Activated naive CD8-positive, alpha-beta T cell (primary cell): ENCODE measurements at regions not wholly inside any gene's neighbourhood (a gene's known extent, or its start where the extent isn't known, plus 50 kb on each side); places are given as distances from the start of the nearest gene placed in this dataset.
"Not testable (repeated sequence)": the region's sequence is repeated elsewhere in the genome, so short reads cannot be mapped to it uniquely, and the experiment has no call there.

Experiments used
- H3K27ac Mint-ChIP-seq: one replicate; pipeline ENCODE4 v1.8.0; 2021; ENCODE audit warnings: mixed read lengths
- H3K27me3 Mint-ChIP-seq: one replicate; pipeline ENCODE4 v1.8.0; 2021; ENCODE audit warnings: mixed read lengths
- H3K36me3 Mint-ChIP-seq: one replicate; pipeline ENCODE4 v1.8.0; 2021; ENCODE audit warnings: mixed read lengths
- H3K4me1 Mint-ChIP-seq: one replicate; pipeline ENCODE4 v1.8.0; 2021; ENCODE audit warnings: low read depth, mixed read lengths
- H3K4me3 Mint-ChIP-seq: one replicate; pipeline ENCODE4 v1.8.0; 2021; ENCODE audit warnings: mild to moderate bottlenecking, mixed read lengths
- H3K9me3 Mint-ChIP-seq: one replicate; pipeline ENCODE4 v1.8.0; 2021; ENCODE audit warnings: low read depth, mixed read lengths

DNA sequence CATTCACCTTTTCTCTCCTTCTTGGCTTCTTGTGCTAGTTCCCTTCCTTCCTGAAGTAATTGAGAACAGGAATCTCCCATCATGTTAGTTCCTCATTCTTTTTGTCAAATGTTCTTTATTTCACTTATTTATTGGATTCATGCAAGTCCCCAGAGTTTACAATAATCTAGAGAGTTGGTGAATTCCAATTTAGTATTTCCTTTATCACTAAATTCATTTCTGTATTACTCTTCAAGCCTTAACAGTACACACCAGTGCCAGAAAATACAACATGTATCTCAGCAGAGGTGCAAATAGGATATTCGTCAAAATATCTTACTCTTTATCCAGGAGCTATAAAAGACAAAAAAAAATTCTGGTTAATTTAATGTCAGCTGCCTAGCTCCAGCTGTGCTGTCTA lies 121.9 kb upstream of the SETBP1 start:
- Mint-ChIP-seq H3K9me3 (no peaks in the 10 kb centered on the region), H3K27ac (no peak overlapping the region), H3K4me3 (no peak overlapping the region), H3K4me1 (no peaks in the 10 kb centered on the region), H3K36me3 (no peaks in the 10 kb centered on the region), H3K27me3 (no peaks in the 10 kb centered on the region)

DNA sequence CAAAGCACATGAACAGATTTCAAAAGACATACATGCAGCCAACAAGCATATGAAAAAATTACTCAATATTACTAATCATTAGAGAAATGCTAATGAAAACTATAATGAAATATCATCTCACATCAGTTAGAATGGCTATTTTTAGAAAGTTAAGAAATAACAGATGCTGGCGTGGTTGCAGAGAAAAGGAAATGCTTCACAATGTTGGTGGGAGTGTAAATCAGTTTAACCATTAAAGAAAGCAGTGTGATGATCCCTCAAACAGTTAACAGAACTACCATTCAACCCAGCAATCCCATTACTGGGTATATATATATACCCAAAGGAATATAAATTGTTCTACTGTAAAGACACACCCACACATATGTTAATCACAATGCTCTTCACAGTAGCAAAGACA lies 117.7 kb upstream of the SETBP1 start:
- Mint-ChIP-seq H3K36me3 (no peaks in the 10 kb centered on the region), H3K4me1 (no peaks in the 10 kb centered on the region), H3K27me3 (no peaks in the 10 kb centered on the region), H3K4me3 (no peak overlapping the region), H3K27ac (no peak overlapping the region), H3K9me3 (no peaks in the 10 kb centered on the region)

DNA sequence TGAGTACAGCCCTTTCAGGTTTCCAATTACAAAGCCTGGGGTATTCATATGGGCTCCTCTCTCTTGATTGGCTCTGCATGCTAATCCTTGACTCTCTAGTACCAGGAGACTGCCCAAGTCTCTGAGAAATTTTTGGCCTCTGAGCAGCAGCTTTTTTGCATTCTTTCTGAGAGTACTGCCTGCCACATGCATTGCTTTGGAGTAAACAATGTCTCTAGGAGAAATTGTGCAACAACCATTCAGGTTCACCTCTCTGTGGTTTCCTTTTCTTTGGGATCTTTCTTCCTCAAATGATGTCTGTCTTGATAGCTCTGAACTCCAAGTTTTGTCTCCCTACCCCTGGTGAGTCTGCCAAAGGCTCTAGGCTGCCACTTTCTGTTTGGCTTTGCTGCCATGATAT lies 115.8 kb upstream of the SETBP1 start:
- Mint-ChIP-seq H3K36me3 (no peaks in the 10 kb centered on the region), H3K4me3 (no peak overlapping the region), H3K27ac (no peak overlapping the region), H3K27me3 (no peaks in the 10 kb centered on the region), H3K4me1 (no peaks in the 10 kb centered on the region), H3K9me3 (no peaks in the 10 kb centered on the region)

DNA sequence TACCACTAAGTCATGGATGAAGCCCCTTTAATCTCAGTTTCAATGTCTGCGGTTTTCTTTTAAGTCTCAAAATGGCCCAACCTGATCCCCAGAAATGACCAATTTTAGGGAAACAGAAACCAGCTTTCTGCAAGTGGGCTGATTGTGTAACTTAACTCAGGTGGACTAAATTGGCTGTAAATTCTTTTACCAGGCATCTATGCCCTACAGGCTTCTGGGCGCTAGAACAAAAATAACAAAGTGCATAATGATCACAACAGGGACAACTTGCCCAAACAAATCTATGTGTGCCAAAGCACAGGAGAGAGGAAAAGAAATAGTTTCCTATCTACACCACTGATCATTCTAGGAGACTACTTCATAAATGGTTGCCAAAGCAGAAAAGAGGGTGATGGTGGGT lies 112.3 kb upstream of the SETBP1 start:
- no peaks in the 10 kb centered on the region for H3K27me3 Mint-ChIP-seq
- H3K9me3 Mint-ChIP-seq: no peaks in the 10 kb centered on the region
- no peaks in the 10 kb centered on the region for H3K36me3 Mint-ChIP-seq
- H3K4me3 Mint-ChIP-seq: no peak overlapping the region
- no peaks in the 10 kb centered on the region for H3K4me1 Mint-ChIP-seq
- H3K27ac Mint-ChIP-seq: no peak overlapping the region

DNA sequence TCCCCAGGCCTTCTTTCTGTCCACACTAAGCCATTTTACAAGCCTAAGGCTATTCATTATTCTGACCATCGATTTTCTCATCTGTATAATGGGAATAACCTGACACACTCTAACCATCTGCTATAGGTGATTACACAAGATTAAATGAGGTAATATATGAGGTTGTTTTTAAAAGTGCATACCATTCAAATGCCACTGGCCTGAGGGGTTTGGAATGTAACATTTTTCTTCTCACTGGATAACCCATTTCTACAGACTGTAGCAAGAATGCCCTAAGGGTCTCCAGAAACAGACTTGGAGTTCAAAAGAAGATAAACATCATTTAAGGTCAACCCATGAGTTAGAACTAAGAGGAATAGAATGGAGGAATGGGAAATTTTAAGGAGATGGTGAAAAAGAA lies 111.7 kb upstream of the SETBP1 start:
- H3K27ac Mint-ChIP-seq: no peak overlapping the region
- no peaks in the 10 kb centered on the region for H3K27me3 Mint-ChIP-seq
- H3K4me3 Mint-ChIP-seq: no peak overlapping the region
- H3K36me3 Mint-ChIP-seq: no peaks in the 10 kb centered on the region
- no peaks in the 10 kb centered on the region for H3K9me3 Mint-ChIP-seq
- no peaks in the 10 kb centered on the region for H3K4me1 Mint-ChIP-seq

DNA sequence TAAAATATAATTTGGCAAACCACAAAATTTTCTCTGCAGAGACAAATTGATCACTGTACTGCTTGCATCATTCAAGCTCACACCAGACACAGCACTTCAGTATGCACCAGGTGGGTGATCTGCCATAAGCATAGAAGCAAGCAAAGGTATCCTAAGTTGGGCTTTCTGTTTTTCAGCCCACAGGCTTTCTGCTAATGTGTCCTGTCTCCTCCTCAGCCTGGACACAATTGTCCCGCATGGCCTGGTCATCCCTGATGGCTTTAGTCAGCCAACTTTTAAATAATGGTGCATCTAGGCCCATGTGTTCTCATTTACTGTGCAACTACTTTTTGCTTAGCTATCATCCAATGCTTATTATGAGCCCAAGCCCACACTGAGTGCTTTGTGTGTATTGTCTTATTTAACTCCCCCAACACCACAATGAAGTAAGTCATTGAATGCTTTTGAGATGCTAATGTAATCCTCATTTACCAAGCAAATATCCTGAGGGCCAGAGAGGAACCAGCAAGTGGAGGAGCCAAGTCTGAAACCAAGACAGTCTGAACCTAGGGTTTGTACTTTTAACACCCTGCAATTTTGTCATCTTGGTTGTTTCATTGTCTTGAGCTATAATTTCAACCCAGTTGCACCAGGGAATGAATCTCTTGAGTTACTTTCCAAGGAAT lies 111.2 kb upstream of the SETBP1 start:
- Mint-ChIP-seq H3K4me3 (no peak overlapping the region), H3K9me3 (no peaks in the 10 kb centered on the region), H3K27ac (no peak overlapping the region), H3K36me3 (no peaks in the 10 kb centered on the region), H3K4me1 (no peaks in the 10 kb centered on the region), H3K27me3 (no peaks in the 10 kb centered on the region)

DNA sequence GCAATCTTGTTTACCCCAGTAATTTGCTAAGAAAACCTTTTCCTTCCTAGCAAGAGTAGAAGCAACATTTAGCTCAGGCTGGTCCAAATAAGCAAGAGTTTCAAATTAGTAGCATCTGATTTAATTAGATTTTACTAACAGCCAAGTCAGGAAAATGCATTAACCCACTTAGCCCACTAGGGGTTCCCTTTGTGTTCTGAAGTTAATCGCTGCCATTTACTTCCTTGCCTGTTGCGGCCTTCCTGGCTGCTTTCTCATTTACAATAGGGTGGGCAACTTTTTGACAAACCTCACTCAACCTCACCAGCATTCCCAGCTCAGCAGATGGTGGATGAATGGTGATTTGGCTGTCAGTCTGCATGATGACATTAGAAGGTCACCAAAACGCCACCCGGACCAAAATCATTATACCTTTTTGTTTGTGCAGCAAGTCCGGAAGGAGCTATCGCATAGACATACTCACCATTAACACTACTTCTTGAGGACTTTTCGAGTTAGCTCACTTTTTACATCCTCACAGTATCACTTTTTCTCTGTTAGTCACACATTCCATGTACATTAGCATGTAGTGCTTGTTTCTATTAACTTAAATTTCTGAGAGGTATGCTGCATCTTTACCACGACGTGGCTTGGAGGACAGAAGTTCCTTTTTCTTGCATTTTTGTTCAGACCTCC lies 101.5 kb upstream of the SETBP1 start:
- Mint-ChIP-seq H3K4me1 (peaks cover 4% of the 10 kb centered on the region), H3K9me3 (no peaks in the 10 kb centered on the region), H3K27ac (no peak overlapping the region), H3K4me3 (no peak overlapping the region), H3K36me3 (no peaks in the 10 kb centered on the region), H3K27me3 (no peaks in the 10 kb centered on the region)

DNA sequence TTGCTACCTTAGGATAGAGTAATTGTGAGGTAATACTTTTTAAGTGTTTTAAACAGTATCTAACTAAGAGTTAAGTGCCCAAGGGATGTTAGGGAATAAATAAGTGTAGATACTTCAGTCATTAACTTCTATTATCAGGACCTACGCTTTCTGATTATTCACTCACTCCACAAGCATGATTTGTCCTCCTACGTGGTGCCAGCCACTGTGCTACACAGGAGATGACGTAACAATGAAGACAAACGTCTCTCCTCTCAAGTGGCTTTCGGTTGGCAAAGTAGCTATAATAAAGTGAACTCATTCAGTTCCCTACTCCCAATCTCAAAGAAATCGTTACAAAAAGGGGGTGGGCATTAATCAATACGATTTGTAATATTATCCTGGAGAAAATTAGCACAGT lies 100.9 kb upstream of the SETBP1 start:
- no peaks in the 10 kb centered on the region for H3K36me3 Mint-ChIP-seq
- no peak overlapping the region for H3K4me3 Mint-ChIP-seq
- peaks cover 4% of the 10 kb centered on the region for H3K4me1 Mint-ChIP-seq
- no peak overlapping the region for H3K27ac Mint-ChIP-seq
- H3K27me3 Mint-ChIP-seq: no peaks in the 10 kb centered on the region
- no peaks in the 10 kb centered on the region for H3K9me3 Mint-ChIP-seq

DNA sequence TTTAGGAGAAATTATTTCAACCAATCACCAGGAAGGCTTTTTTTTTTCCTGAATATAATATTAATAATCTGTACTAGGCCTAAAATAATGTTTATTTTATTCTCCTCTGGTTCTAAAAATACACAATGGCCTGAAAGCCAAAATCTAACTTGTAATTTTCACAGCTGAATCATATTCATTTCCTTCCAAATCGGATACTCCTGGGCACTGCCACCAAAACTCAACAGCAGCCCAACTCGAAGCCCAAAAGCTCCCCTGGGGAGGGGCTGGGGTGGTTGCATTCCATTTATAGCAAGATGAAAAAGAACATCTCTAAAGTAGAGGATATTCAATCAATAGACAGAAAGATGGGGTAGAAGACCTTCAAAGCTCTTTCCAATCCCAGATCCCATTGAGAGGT lies 100.5 kb upstream of the SETBP1 start:
- Mint-ChIP-seq H3K9me3 (no peaks in the 10 kb centered on the region), H3K36me3 (no peaks in the 10 kb centered on the region), H3K27me3 (no peaks in the 10 kb centered on the region), H3K4me1 (peaks cover 4% of the 10 kb centered on the region), H3K4me3 (no peak overlapping the region), H3K27ac (no peak overlapping the region)

DNA sequence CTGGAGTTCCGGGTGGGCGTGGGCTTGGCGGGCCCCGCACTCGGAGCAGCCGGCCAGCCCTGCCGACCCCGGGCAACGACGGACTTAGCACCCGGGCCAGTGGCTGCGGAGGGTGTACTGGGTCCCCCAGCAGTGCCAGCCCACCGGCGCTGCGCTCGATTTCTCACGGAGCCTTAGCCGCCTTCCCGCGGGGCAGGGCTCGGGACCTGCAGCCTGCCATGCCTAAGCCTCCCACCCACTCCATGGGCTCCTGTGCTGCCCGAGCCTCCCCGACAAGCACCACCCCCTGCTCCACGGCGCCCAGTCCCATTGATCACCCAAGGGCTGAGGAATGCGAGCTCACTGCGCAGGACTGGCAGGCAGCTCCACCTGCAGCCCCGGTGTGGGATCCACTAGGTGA lies 99.9 kb upstream of the SETBP1 start:
- not testable (repeated sequence) for H3K27ac Mint-ChIP-seq, H3K4me1 Mint-ChIP-seq, H3K4me3 Mint-ChIP-seq, H3K9me3 Mint-ChIP-seq, H3K36me3 Mint-ChIP-seq, H3K27me3 Mint-ChIP-seq

DNA sequence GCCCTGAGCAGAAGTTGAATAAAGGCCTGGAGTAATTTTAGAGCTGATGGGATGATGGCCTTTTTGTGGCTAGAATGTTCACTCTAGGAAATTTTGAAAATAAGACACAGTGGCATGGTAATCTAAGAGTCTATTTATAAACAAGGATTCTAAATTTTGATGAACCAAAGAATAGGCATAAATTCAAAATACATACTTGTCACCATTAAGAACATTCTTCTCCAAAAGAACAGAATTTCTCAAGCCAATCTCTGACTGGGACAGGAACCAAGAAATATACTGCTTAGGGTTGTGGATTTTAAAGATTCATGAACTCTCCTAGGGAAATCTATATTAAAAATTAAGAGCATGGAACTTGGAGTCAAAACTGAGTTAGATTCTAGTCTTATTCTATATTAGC lies 98.2 kb upstream of the SETBP1 start:
- no peaks in the 10 kb centered on the region for H3K27me3 Mint-ChIP-seq
- H3K36me3 Mint-ChIP-seq: no peaks in the 10 kb centered on the region
- H3K27ac Mint-ChIP-seq: no peak overlapping the region
- no peak overlapping the region for H3K4me3 Mint-ChIP-seq
- no peaks in the 10 kb centered on the region for H3K9me3 Mint-ChIP-seq
- H3K4me1 Mint-ChIP-seq: peaks cover 4% of the 10 kb centered on the region

DNA sequence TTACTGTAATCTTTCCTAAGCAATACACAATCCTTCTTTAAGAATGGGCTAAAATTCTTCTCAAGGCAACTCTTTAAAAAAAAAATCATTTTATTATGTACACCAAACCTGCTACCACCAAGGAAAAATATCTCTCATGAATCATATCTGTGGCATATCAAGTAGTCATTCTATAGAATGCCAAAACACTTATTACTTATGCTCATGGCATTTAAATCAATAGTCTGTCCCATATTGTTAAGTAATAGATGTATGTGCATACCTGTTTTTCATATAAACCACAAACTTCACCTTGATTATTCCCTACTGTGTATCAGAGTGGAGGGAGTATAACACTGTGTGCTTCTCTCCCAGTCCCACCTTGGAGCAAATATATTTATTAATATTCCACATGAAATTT lies 95.8 kb upstream of the SETBP1 start:
- Mint-ChIP-seq H3K9me3 (no peaks in the 10 kb centered on the region), H3K27me3 (no peaks in the 10 kb centered on the region), H3K27ac (no peak overlapping the region), H3K4me3 (no peak overlapping the region), H3K4me1 (peaks cover 4% of the 10 kb centered on the region), H3K36me3 (no peaks in the 10 kb centered on the region)

DNA sequence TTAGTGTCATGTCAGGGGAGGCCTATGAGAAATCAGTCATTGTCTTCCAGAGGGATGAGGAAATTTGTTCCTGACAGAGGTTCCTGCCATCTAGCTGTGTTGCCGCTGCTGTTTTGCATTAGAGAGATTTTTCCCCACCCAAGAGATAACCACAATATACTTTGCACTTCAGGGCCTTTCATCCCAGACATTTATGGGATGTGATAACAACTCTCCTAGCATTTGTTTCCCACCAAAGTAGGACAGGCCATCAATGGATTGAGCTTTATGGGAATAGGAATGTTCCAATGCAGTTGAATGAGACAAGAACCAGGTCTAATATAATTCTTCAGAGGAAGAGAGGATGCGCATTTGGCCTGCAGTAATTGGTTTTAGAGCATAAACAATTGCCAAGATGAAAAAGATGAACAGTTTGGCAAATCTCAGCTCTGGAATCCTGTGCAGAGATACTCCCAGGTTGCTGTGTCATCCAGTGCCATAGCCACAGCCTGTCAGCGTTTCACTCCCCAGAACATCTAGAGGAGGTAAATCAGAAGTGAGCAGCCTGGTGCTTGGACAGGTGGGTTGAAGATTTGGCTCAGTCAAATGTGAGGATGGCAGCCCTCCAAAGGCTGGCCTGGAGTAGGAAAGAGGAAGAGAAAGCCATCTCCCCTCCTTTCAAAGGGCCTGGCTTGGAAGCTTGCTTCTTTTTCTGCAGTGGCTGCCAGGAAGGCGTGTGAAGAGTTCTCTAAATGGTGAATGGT lies 93.7 kb upstream of the SETBP1 start:
- no peaks in the 10 kb centered on the region for H3K4me1 Mint-ChIP-seq

DNA sequence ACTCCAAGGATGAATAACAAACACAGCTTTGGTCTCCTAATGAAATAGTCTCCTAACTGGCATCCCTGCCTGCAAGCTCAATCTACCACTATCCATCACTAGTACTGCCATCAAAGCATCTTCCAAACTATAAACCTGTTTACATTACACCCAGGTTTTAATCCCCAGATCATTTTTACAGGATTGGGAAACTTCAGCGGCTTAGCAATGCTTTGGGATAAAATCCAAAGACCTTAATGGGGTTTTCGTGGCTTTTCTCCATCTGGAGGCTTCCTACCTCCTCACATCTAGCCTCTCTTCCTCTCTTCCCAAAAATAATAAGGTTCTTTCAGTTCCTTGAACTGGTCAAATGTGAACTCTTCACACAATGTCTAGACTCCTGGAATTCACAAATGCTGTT lies 92.2 kb upstream of the SETBP1 start:
- H3K27me3 Mint-ChIP-seq: no peaks in the 10 kb centered on the region

More for the DNA sequence above, 93.7 kb upstream of the SETBP1 start:
- Mint-ChIP-seq H3K27me3 (no peaks in the 10 kb centered on the region), H3K36me3 (no peaks in the 10 kb centered on the region), H3K9me3 (no peaks in the 10 kb centered on the region), H3K27ac (no peak overlapping the region), H3K4me3 (no peak overlapping the region)

DNA sequence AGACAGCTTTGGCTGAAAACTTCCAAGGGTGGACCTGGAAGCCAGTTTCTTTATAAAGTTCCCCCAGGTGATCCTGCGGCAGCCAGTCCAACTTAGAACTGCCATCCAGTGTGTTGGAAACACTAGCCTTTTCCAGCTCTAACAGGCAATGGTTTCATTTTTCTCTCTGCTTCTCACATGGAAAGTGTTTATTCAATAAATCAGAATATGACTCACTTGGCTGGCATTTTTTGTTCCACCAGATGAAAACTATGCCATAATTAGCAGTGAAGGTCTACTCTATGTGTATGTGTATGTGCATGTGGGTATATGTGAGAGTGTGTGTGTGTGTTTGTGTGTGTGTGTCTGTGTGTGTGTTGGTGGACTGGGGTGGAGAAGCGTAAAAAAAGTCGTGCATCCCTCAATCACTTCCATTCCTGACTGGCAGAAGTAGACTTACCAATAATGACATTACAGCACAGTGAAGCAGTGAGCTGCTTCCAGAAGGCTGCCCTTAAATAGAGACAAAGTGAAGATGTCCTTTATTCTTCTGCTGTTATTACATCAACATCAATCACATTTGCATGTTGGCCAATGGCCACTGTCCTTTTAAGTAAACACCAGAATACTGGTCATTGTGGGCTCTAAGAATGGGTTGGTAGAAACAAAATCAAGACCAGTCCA lies 90.9 kb upstream of the SETBP1 start:
- H3K4me1 Mint-ChIP-seq: no peaks in the 10 kb centered on the region
- no peak overlapping the region for H3K4me3 Mint-ChIP-seq
- H3K27ac Mint-ChIP-seq: no peak overlapping the region
- no peaks in the 10 kb centered on the region for H3K27me3 Mint-ChIP-seq
- H3K9me3 Mint-ChIP-seq: no peaks in the 10 kb centered on the region
- H3K36me3 Mint-ChIP-seq: no peaks in the 10 kb centered on the region

More for the DNA sequence above, 92.2 kb upstream of the SETBP1 start:
- no peak overlapping the region for H3K4me3 Mint-ChIP-seq
- no peaks in the 10 kb centered on the region for H3K36me3 Mint-ChIP-seq
- no peaks in the 10 kb centered on the region for H3K4me1 Mint-ChIP-seq
- H3K9me3 Mint-ChIP-seq: no peaks in the 10 kb centered on the region
- H3K27ac Mint-ChIP-seq: no peak overlapping the region
